BLaER1 treated with 17β-estradiol and CSF1 and Interleukin-3, amounts not matched to agents 10 nM and 100 nM (cell line): ENCODE measurements at regions not wholly inside any gene's neighbourhood (a gene's known extent, or its start where the extent isn't known, plus 50 kb on each side); places are given as distances from the start of the nearest gene placed in this dataset.

Experiments
- H3K27ac ChIP-seq, 11 experiments: shearing (Covaris generic); formaldehyde crosslinking; 2 replicates each; pipeline ENCODE4 v1.8.1; 2022
- H3K27me3 ChIP-seq, 11 experiments: shearing (Covaris generic); formaldehyde crosslinking; 2 replicates each; pipeline ENCODE4 v1.8.1; 2022
- H3K36me3 ChIP-seq, 11 experiments: shearing (Covaris generic); formaldehyde crosslinking; 2 replicates each; pipeline ENCODE4 v1.8.1; 2022
- H3K4me1 ChIP-seq, 10 experiments: shearing (Covaris generic); formaldehyde crosslinking; 2 replicates each; pipeline ENCODE4 v1.8.1; 2022
- H3K4me2 ChIP-seq, 11 experiments: shearing (Covaris generic); formaldehyde crosslinking; 2 replicates each; pipeline ENCODE4 v1.8.1; 2022
- H3K4me3 ChIP-seq, 10 experiments: shearing (Covaris generic); formaldehyde crosslinking; 2 replicates each; pipeline ENCODE4 v1.8.1; 2022
- H3K9ac ChIP-seq, 11 experiments: shearing (Covaris generic); formaldehyde crosslinking; 2 replicates each; pipeline ENCODE4 v1.8.1; 2022
- H3K9me3 ChIP-seq, 11 experiments: shearing (Covaris generic); formaldehyde crosslinking; replicated peaks in 1 of 11; 2 replicates each; pipeline ENCODE4 v1.8.1; 2022
- H4K20me1 ChIP-seq, 11 experiments: shearing (Covaris generic); formaldehyde crosslinking; 2 replicates each; pipeline ENCODE4 v1.8.1; 2022
- Cebpa-rat ChIP-seq, 11 experiments: shearing (Covaris generic); IDR thresholded peaks; 2 replicates each; pipeline ENCODE4 v1.8.1; 2022

DNA sequence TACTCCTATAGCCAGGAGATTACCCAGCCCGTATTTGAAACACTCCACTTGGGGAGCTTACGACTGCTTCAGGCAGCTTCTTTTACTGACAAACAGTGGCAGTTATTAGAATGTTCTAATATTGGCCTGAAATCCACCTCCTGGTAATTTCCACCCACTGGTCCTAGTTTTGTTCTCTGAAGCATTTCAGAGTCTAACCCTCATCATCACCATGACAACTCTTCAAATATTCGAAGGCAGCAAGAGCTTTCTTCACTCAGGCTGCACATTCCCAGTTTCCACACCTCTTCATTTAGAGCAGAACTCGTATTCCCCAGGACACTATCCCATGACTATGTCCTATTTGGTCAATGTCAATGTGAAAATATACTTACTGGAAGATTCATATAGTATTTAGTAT, 325.6 kb downstream of the UBE3D start:
- no peaks in the 10 kb centered on the region for H3K36me3 ChIP-seq
- H3K9ac ChIP-seq, result no peak overlapping the region
- no peaks in the 10 kb centered on the region for H3K4me1 ChIP-seq
- H3K27me3 ChIP-seq, result no peaks in the 10 kb centered on the region
- H3K27ac ChIP-seq, result no peak overlapping the region
- H3K4me3 ChIP-seq, result no peak overlapping the region
- H3K9me3 ChIP-seq, result no peaks in the 10 kb centered on the region
- no peaks in the 10 kb centered on the region for H4K20me1 ChIP-seq
- TF ChIP-seq Cebpa-rat (IDR thresholded peaks at IDR 0.05), result no peak
- H3K4me2 ChIP-seq, result no peak overlapping the region

DNA sequence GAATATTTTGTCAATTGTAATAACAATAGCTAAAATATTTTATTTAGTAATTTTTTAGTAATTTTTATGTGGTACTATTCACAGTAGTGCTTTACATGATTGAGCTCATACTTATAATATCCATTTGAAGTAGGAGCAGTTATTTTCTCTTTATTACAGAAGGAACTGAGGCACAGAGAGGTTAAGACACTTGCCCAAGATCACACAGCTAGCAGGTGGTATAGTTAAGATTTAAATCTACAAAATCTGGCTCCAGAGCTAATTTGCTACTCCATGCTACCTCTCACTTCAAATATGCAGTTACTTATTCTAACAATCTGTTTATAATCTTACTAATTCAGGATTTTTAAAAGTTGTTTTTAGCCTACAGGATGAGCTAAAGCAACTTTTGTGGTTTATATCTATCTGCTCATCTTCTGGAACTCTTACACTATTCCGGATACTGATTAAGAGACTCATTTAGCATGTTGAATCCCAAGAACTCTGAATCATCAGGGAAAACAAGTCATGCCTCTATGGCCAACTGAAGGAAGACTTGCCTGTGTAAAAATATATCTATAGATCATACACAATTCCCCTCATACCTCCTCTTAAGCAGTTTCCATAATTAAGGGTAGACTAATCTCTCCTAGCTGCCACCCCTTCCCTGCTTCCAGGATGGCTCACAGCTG, 324.2 kb downstream of the UBE3D start:
- no peaks in the 10 kb centered on the region for H3K27me3 ChIP-seq
- H3K4me3 ChIP-seq, result no peak overlapping the region
- no peak overlapping the region for H3K27ac ChIP-seq
- H4K20me1 ChIP-seq, result no peaks in the 10 kb centered on the region
- no peak overlapping the region for H3K9ac ChIP-seq
- no peaks in the 10 kb centered on the region for H3K36me3 ChIP-seq
- H3K4me1 ChIP-seq, result no peaks in the 10 kb centered on the region
- TF ChIP-seq Cebpa-rat (IDR thresholded peaks at IDR 0.05), result no peak
- H3K9me3 ChIP-seq, result no peaks in the 10 kb centered on the region
- H3K4me2 ChIP-seq, result no peak overlapping the region

DNA sequence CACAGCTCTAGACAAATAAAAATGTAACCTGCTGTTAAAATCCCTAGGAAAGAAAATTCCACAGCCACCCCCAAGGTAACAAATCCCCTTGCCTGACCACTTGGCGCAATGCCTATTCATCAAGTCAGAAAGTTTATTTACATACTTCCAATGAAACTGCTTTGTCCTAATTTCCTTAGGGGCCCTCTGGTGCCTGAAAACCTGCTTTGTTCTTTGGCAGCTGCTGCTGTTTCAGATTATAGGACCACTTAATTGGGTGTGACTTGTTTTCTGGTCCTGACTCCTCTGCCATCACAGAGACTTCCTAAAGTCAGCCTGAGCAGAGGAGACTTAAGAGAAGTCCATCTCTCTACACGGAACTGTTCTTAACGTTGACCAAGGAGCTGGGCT, 323.6 kb downstream of the UBE3D start:
- Histone ChIP-seq H3K27ac (no peak overlapping the region), H3K4me3 (no peak overlapping the region), H4K20me1 (no peaks in the 10 kb centered on the region), H3K27me3 (no peaks in the 10 kb centered on the region), H3K9me3 (no peaks in the 10 kb centered on the region), H3K9ac (no peak overlapping the region), H3K36me3 (no peaks in the 10 kb centered on the region), H3K4me1 (no peaks in the 10 kb centered on the region), H3K4me2 (no peak overlapping the region)
- no peak for TF ChIP-seq Cebpa-rat (IDR thresholded peaks at IDR 0.05)

DNA sequence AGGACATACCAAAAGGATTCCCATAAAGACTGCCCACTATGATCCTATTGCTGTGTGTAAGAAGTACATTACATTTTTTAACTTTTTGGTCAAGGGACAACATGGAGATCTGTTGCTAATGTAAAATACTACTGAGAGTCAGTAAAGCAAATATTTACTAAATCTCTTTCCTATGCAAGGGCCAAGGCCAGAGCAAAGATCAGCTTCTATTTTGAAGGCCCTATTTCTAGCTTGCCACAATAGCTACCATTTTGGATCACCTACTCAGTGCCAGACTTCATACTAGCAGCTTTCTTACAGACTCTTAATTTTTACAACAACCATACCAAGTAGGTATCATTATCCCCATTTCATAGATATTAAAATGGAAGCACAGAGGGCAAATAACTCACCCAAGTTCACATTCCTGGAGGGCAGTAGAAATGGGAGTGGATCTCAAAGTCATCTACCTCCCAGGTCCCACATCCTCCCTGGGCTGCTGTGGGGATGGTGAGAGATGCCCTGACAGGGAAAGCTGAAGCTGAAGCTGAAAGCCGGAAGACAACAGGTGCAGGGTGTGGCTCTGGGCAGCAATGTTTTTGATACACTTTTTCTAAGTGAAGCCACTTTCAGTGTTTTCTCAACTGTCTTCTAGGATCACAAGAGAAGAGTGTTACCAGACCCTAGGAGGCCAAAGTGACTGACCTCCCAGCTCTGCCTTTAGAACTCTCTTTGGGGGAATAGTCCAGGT, 321.2 kb downstream of the UBE3D start:
- Histone ChIP-seq H3K27me3 (no peaks in the 10 kb centered on the region), H4K20me1 (no peaks in the 10 kb centered on the region), H3K9me3 (no peaks in the 10 kb centered on the region), H3K4me1 (no peaks in the 10 kb centered on the region), H3K4me2 (no peak overlapping the region), H3K27ac (no peak overlapping the region), H3K9ac (no peak overlapping the region), H3K36me3 (no peaks in the 10 kb centered on the region), H3K4me3 (no peak overlapping the region)
- TF ChIP-seq Cebpa-rat (IDR thresholded peaks at IDR 0.05), result no peak

DNA sequence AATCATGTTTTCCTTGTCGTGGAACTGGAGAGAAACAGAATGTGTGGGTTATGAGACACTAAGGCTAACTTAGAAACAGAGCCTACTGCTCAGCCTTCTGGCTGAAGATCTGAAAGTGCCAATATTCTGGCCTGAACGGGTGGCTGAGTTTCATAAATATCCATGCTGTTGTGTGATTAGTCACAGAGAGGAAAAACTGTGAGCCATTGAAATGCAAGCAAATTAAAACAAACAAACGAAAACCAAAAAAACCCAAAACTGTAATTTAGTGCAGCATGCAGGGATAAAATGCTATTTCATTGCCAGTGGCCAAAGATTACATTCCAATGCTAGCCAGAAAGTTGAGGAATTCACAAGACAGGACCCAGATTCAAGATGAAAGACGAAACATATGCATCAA, 315.1 kb downstream of the UBE3D start:
- Histone ChIP-seq H3K4me2 (no peak overlapping the region), H3K27ac (no peak overlapping the region), H3K36me3 (no peaks in the 10 kb centered on the region), H3K4me3 (no peak overlapping the region), H3K4me1 (no peaks in the 10 kb centered on the region), H3K9ac (no peak overlapping the region), H4K20me1 (no peaks in the 10 kb centered on the region), H3K27me3 (no peaks in the 10 kb centered on the region), H3K9me3 (no peaks in the 10 kb centered on the region)
- TF ChIP-seq Cebpa-rat (IDR thresholded peaks at IDR 0.05), result no peak

DNA sequence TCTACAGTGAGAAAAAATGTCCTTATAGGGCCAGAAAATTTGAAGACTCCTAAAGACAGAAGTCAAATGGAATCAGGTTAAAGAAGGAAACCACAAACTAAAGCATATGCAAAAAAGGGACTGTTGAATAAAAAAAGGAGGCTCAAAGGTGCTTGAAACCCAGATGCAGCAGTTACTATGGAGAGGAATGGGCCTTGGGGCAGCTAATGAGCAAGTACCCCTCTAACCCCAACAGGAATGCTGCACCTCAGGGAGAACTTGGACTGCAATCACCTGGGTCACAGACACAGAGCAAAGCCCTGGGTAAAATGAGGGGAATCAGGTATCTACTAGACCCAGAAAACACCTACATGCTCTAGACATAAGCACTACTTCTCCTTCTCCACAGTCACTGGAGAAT, 313.9 kb downstream of the UBE3D start:
- Histone ChIP-seq H3K4me1 (no peaks in the 10 kb centered on the region), H3K9ac (no peak overlapping the region)

DNA sequence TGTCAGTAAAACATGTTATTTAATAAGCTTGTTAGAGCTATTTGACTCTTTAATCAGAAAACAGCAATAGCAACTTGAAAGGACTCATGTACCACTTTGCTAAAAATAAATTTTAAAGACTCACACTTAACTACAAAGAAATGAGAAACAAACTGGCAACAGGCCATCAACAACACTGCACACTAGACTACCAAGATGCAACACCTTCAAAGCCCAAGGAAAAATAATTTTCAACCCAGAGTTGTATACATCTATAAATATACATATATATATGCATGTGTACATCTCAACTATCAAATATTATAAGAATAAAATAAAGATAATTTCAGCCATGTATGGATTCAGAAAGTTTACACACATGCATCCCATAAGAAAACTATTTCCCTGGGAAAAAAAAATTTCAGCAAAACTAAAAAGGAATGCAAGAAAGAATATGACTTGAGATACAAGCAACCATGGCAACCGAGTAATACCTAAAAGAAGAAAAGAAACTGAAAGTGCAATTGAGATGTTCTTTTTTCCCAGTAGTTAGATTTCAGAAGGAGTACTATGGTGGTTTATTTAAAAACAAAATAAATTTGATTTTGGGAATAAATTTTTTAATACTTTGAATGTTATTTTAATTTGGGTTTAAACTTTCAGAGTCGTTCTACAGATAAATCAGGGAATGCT, 303.8 kb downstream of the UBE3D start:
- Histone ChIP-seq H3K27me3 (no peaks in the 10 kb centered on the region), H3K4me3 (no peak overlapping the region), H4K20me1 (no peaks in the 10 kb centered on the region), H3K4me1 (no peaks in the 10 kb centered on the region), H3K4me2 (no peak overlapping the region), H3K9me3 (no peaks in the 10 kb centered on the region), H3K36me3 (no peaks in the 10 kb centered on the region), H3K27ac (no peak overlapping the region), H3K9ac (no peak overlapping the region)
- TF ChIP-seq Cebpa-rat (IDR thresholded peaks at IDR 0.05), result no peak

More for the DNA sequence above, 313.9 kb downstream of the UBE3D start:
- Histone ChIP-seq H3K9me3 (no peaks in the 10 kb centered on the region), H3K36me3 (no peaks in the 10 kb centered on the region), H3K4me3 (no peak overlapping the region), H4K20me1 (no peaks in the 10 kb centered on the region), H3K27ac (no peak overlapping the region), H3K27me3 (no peaks in the 10 kb centered on the region), H3K4me2 (no peak overlapping the region)
- no peak for TF ChIP-seq Cebpa-rat (IDR thresholded peaks at IDR 0.05)

DNA sequence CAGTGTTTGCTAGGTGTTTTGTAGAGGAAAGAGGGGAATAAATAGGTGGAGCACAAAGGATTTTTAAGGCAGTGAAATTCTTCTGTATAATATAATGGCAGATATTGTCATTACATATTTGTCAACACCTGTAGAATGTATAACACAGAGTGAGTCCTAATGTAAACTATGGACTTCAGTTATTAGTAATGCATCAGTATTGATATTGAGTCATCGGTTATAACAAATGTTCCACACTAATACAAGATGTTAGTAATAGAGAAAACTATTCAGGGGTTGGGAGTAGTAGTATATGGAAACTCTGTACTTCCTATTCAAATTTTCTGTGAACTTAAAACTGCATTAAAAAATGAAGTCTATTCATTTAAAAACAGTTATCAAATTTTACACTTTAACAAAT, 299.2 kb downstream of the UBE3D start:
- no peak for TF ChIP-seq Cebpa-rat (IDR thresholded peaks at IDR 0.05)
- Histone ChIP-seq H3K4me2 (no peak overlapping the region), H3K27ac (no peak overlapping the region), H3K4me1 (no peaks in the 10 kb centered on the region), H3K27me3 (no peaks in the 10 kb centered on the region), H3K9me3 (no peaks in the 10 kb centered on the region), H3K36me3 (no peaks in the 10 kb centered on the region), H4K20me1 (no peaks in the 10 kb centered on the region), H3K4me3 (no peak overlapping the region), H3K9ac (no peak overlapping the region)

DNA sequence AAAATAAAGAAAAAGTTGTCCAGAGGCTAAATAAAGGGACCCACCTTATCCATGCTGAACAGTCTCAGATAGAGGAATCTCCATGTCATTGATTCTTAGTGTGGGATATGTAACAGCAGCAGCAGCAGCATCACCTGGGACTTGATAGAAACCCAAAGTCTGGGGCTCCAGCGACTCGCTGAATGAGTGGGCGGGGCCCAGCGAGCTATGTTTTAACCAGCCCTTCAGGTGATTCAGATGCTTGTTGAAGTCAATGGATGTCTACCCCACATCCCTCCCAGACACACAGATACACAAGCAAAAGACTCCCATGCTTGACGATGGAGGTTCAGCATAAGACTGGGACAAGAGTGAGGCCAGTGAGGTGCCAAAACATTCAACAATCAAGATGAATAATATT, 298.6 kb downstream of the UBE3D start:
- Histone ChIP-seq H3K27me3 (no peaks in the 10 kb centered on the region), H4K20me1 (no peaks in the 10 kb centered on the region), H3K36me3 (no peaks in the 10 kb centered on the region), H3K4me3 (no peak overlapping the region), H3K27ac (no peak overlapping the region), H3K9ac (no peak overlapping the region), H3K9me3 (no peaks in the 10 kb centered on the region), H3K4me1 (no peaks in the 10 kb centered on the region), H3K4me2 (no peak overlapping the region)
- TF ChIP-seq Cebpa-rat (IDR thresholded peaks at IDR 0.05), result no peak

DNA sequence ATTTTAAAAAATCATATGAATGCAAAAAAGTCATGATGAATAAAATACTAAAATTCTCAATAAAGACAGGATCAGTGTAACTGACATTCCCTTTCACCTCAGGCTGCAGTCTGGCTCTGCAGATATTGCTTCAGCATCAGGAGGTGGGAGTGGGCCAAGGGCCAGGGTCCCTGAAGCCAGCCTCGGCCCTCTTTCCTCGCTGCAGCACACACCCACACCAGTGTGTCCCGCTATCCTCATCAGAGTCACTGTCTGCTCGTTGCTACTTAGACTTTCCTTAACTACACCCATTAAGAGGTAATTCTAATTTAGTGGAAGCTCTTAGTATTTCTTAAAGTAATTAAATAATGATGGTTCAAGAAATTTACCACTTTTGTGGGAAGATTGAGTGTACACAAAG, 298.2 kb downstream of the UBE3D start:
- no peak for TF ChIP-seq Cebpa-rat (IDR thresholded peaks at IDR 0.05)
- H3K27ac ChIP-seq, result no peak overlapping the region
- H4K20me1 ChIP-seq, result no peaks in the 10 kb centered on the region
- H3K4me3 ChIP-seq, result no peak overlapping the region
- H3K4me2 ChIP-seq, result no peak overlapping the region
- H3K36me3 ChIP-seq, result no peaks in the 10 kb centered on the region
- no peaks in the 10 kb centered on the region for H3K9me3 ChIP-seq
- no peaks in the 10 kb centered on the region for H3K27me3 ChIP-seq
- H3K4me1 ChIP-seq, result no peaks in the 10 kb centered on the region
- no peak overlapping the region for H3K9ac ChIP-seq
